Inferior parietal cortex (tissue), 1 donor: ENCODE measurements at regions not wholly inside any gene's neighbourhood (a gene's known extent, or its start where the extent isn't known, plus 50 kb on each side); places are given as distances from the start of the nearest gene placed in this dataset.
A peak's percentile ranks its signal among the peaks of the same experiment; 100 is the strongest.

Experiments
- DNase-seq: peaks from one replicate; pipeline ENCODE4 v3.0.0-alpha.2; 2016; ENCODE audit errors: extremely low spot score

GRCh38 chr15:79373113-79373512 lies 59.0 kb upstream of the MINAR1 start:
- no peak for DNase-seq

DNA sequence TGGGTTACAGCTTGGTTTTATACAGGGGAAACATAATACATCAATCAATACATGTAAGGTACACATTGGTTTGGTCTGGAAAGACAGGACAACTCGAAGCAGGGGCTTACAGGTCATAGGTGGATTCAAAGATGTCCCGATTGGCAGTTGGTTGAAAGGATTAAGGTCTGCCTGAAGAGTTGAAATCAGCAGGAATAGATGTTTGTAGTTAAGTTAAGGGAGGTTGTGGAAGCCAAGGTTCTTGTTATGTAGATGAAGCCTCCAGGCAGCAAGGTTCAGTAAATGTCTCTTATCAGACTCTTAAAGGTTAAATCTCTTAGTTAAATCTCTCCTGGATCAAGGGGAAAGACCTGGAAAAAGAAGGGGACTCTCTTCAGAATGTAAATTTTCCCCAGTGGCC lies 58.4 kb upstream of the MINAR1 start:
- DNase-seq: no peak

DNA sequence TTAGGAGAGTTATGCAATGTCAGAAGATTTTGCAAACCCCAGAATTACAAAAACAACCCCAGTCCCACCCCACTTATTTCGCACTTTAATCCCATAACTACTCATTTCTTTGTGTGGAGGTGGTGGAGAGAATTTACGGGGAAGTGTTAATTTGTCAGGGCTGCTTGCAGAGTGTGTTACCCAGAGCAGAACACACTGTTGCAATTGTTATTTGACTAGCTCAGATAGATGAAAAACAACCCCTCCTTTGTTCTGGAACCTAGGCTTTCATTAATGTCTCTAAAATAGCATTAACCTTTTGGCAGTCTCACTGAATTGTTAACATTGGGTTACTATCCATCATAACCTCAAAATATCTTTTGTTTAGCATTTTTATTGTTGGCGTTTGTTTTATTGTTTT lies 55.8 kb upstream of the MINAR1 start:
- no peak for DNase-seq

- no peak for DNase-seq
These were observed 53.6 kb upstream of the MINAR1 start for GRCh38 chr15:79378394-79379109.

DNA sequence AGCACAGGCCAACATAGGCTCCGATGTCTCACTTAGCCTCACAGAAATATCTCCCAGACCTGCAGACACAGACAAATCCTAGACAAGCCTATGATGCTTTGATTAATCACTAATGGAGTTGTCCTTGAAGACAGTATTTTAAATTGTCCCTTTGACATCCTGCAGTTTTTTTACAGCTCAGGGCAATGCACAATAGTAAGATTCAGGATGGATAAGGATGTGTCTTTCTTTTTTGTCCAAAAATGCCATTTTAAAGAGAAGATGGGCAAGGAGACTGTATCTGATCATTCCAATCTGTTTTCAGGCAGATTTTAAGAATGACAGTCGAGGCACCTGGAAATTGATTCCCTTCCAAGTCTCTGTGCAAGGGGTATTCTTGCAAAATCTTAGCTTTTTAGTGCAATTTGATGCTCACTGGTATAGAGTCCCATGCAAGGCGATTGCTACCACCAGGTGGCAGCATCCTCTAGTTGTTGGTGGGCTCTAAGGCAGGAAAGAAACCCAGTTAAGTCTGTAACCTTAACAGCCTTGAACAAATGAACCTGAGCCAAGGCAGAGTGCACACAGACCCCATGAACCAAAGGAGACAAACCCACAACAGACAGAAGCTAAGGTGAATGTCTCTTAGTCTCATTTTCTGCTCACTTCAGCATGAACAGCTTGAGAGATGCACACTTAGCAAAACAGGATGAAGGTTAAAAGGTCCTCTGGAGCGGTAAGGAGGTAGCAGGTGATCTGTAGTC lies 51.2 kb upstream of the MINAR1 start:
- peak; percentile 94 for DNase-seq

GRCh38 chr15:79381593-79381992 lies 50.5 kb upstream of the MINAR1 start:
- no peak for DNase-seq
